IgD-negative memory B cell (primary cell): ENCODE measurements at regions not wholly inside any gene's neighbourhood (a gene's known extent, or its start where the extent isn't known, plus 50 kb on each side); places are given as distances from the start of the nearest gene placed in this dataset.

Source experiments
- H3K27ac Mint-ChIP-seq, 3 donors: one replicate each; pipeline ENCODE4 v1.8.0; 2020 to 2022; ENCODE audit warnings: mild to moderate bottlenecking in 3 of 3, mixed read lengths in 3 of 3, moderate library complexity in 1 of 3
- H3K27me3 Mint-ChIP-seq: one replicate; pipeline ENCODE4 v1.8.0; 2021; ENCODE audit warnings: mixed read lengths
- H3K36me3 Mint-ChIP-seq: one replicate; pipeline ENCODE4 v1.8.0; 2020; ENCODE audit warnings: mild to moderate bottlenecking, mixed read lengths
- H3K4me1 Mint-ChIP-seq, 3 donors: one replicate each; pipeline ENCODE4 v1.8.0; 2020 to 2022; ENCODE audit warnings: mixed read lengths in 3 of 3, mild to moderate bottlenecking in 1 of 3
- H3K4me3 Mint-ChIP-seq, 4 donors: one replicate each; pipeline ENCODE4 v1.8.0; 2020 to 2022; ENCODE audit warnings: mild to moderate bottlenecking in 4 of 4, mixed read lengths in 4 of 4, moderate library complexity in 3 of 4
- H3K9me3 Mint-ChIP-seq, 3 donors: one replicate each; pipeline ENCODE4 v1.8.0; 2020 to 2021; ENCODE audit warnings: mixed read lengths in 3 of 3, mild to moderate bottlenecking in 1 of 3

- H3K4me3 Mint-ChIP-seq, result no peak overlapping the region
- H3K27ac Mint-ChIP-seq, result no peak overlapping the region
- no peaks in the 10 kb centered on the region for H3K27me3 Mint-ChIP-seq
- H3K4me1 Mint-ChIP-seq, result peaks cover 0 to 3% (median 0%) of the 10 kb centered on the region in 3 donors
- H3K36me3 Mint-ChIP-seq, result no peaks in the 10 kb centered on the region
- no peaks in the 10 kb centered on the region for H3K9me3 Mint-ChIP-seq
These were observed 132.1 kb upstream of the SLC30A5 start for GRCh38 chr5:68961762-68962161.

- no peaks in the 10 kb centered on the region for H3K36me3 Mint-ChIP-seq
- H3K27ac Mint-ChIP-seq, result no peak overlapping the region
- H3K27me3 Mint-ChIP-seq, result no peaks in the 10 kb centered on the region
- H3K4me3 Mint-ChIP-seq, result no peak overlapping the region
- H3K4me1 Mint-ChIP-seq, result peaks cover 0 to 3% (median 0%) of the 10 kb centered on the region in 3 donors
- no peaks in the 10 kb centered on the region for H3K9me3 Mint-ChIP-seq
These were observed 130.9 kb upstream of the SLC30A5 start for GRCh38 chr5:68962757-68963484.

GRCh38 chr5:68964679-68965078, 129.1 kb upstream of the SLC30A5 start:
- Mint-ChIP-seq H3K4me1 (peaks cover 0 to 3% (median 0%) of the 10 kb centered on the region in 3 donors), H3K4me3 (no peak overlapping the region), H3K9me3 (no peaks in the 10 kb centered on the region), H3K27ac (no peak overlapping the region), H3K27me3 (peaks cover 5% of the 10 kb centered on the region), H3K36me3 (no peaks in the 10 kb centered on the region)

GRCh38 chr5:68965926-68966325, 127.9 kb upstream of the SLC30A5 start:
- H3K27me3 Mint-ChIP-seq, result peaks cover 10% of the 10 kb centered on the region
- H3K9me3 Mint-ChIP-seq, result no peaks in the 10 kb centered on the region
- peaks cover 0 to 3% (median 0%) of the 10 kb centered on the region in 3 donors for H3K4me1 Mint-ChIP-seq
- no peak overlapping the region for H3K27ac Mint-ChIP-seq
- no peaks in the 10 kb centered on the region for H3K36me3 Mint-ChIP-seq
- H3K4me3 Mint-ChIP-seq, result no peak overlapping the region

GRCh38 chr5:68966596-68966995, 127.2 kb upstream of the SLC30A5 start:
- Mint-ChIP-seq H3K36me3 (no peaks in the 10 kb centered on the region), H3K27me3 (peaks cover 12% of the 10 kb centered on the region), H3K9me3 (no peaks in the 10 kb centered on the region), H3K27ac (no peak overlapping the region), H3K4me1 (peaks cover 0 to 3% (median 0%) of the 10 kb centered on the region in 3 donors), H3K4me3 (no peak overlapping the region)

GRCh38 chr5:68968429-68968828, 125.4 kb upstream of the SLC30A5 start:
- Mint-ChIP-seq H3K27ac (no peak overlapping the region), H3K9me3 (no peaks in the 10 kb centered on the region), H3K36me3 (no peaks in the 10 kb centered on the region), H3K4me3 (no peak overlapping the region), H3K27me3 (peaks cover 18% of the 10 kb centered on the region), H3K4me1 (no peaks in the 10 kb centered on the region)

- no peak overlapping the region for H3K27ac Mint-ChIP-seq
- H3K27me3 Mint-ChIP-seq, result peaks cover 18% of the 10 kb centered on the region
- H3K4me1 Mint-ChIP-seq, result no peaks in the 10 kb centered on the region
- H3K4me3 Mint-ChIP-seq, result no peak overlapping the region
- H3K9me3 Mint-ChIP-seq, result peaks cover 0 to 12% (median 2%) of the 10 kb centered on the region in 3 donors
- no peaks in the 10 kb centered on the region for H3K36me3 Mint-ChIP-seq
These were observed 123.2 kb upstream of the SLC30A5 start for GRCh38 chr5:68970617-68971016.

- peaks cover 15% of the 10 kb centered on the region for H3K27me3 Mint-ChIP-seq
- H3K4me3 Mint-ChIP-seq, result no peak overlapping the region
- H3K9me3 Mint-ChIP-seq, result peaks cover 6 to 28% (median 7%) of the 10 kb centered on the region in 3 donors
- H3K36me3 Mint-ChIP-seq, result peaks cover 2% of the 10 kb centered on the region
- H3K4me1 Mint-ChIP-seq, result no peaks in the 10 kb centered on the region
- no peak overlapping the region for H3K27ac Mint-ChIP-seq
These were observed 120.1 kb upstream of the SLC30A5 start for GRCh38 chr5:68973696-68974095.

- Mint-ChIP-seq H3K36me3 (peaks cover 3% of the 10 kb centered on the region), H3K27me3 (peaks cover 6% of the 10 kb centered on the region), H3K4me3 (no peak overlapping the region)
These were observed 110.8 kb upstream of the SLC30A5 start for GRCh38 chr5:68983043-68983442.

GRCh38 chr5:68983959-68984358, 109.9 kb upstream of the SLC30A5 start:
- H3K36me3 Mint-ChIP-seq, result no peaks in the 10 kb centered on the region
- peaks cover 6% of the 10 kb centered on the region for H3K27me3 Mint-ChIP-seq
- H3K9me3 Mint-ChIP-seq, result peaks cover 0 to 9% (median 4%) of the 10 kb centered on the region in 3 donors
- H3K27ac Mint-ChIP-seq, result no peak overlapping the region
- no peak overlapping the region for H3K4me3 Mint-ChIP-seq
- H3K4me1 Mint-ChIP-seq, result no peaks in the 10 kb centered on the region

More at GRCh38 chr5:68983043-68983442, 110.8 kb upstream of the SLC30A5 start:
- Mint-ChIP-seq H3K9me3 (peaks cover 5 to 12% (median 7%) of the 10 kb centered on the region in 3 donors), H3K27ac (no peak overlapping the region), H3K4me1 (no peaks in the 10 kb centered on the region)

- Mint-ChIP-seq H3K36me3 (peaks cover 4% of the 10 kb centered on the region), H3K27ac (no peak overlapping the region), H3K4me1 (peaks cover 4 to 7% (median 6%) of the 10 kb centered on the region in 3 donors), H3K9me3 (peaks cover 0 to 2% (median 2%) of the 10 kb centered on the region in 3 donors), H3K27me3 (peaks cover 1% of the 10 kb centered on the region), H3K4me3 (no peak overlapping the region)
These were observed 102.3 kb upstream of the SLC30A5 start for GRCh38 chr5:68991279-68992084.

GRCh38 chr5:68994645-68995044, 99.2 kb upstream of the SLC30A5 start:
- Mint-ChIP-seq H3K9me3 (peaks cover 0 to 4% (median 2%) of the 10 kb centered on the region in 3 donors), H3K4me1 (peaks cover 2 to 7% (median 6%) of the 10 kb centered on the region in 3 donors), H3K4me3 (no peak overlapping the region), H3K36me3 (peaks cover 4% of the 10 kb centered on the region), H3K27ac (no peak overlapping the region), H3K27me3 (peaks cover 4% of the 10 kb centered on the region)

- H3K36me3 Mint-ChIP-seq, result peaks cover 4% of the 10 kb centered on the region
- peaks cover 2% of the 10 kb centered on the region for H3K27me3 Mint-ChIP-seq
- H3K4me1 Mint-ChIP-seq, result peaks cover 2 to 7% (median 4%) of the 10 kb centered on the region in 3 donors
- H3K9me3 Mint-ChIP-seq, result peaks cover 0 to 2% (median 0%) of the 10 kb centered on the region in 3 donors
- no peak overlapping the region for H3K27ac Mint-ChIP-seq
- H3K4me3 Mint-ChIP-seq, result no peak overlapping the region
These were observed 97.8 kb upstream of the SLC30A5 start for GRCh38 chr5:68995845-68996545.

GRCh38 chr5:68999181-68999580, 94.6 kb upstream of the SLC30A5 start:
- no peak overlapping the region for H3K27ac Mint-ChIP-seq
- H3K9me3 Mint-ChIP-seq, result peaks cover 0 to 2% (median 0%) of the 10 kb centered on the region in 3 donors
- H3K27me3 Mint-ChIP-seq, result peaks cover 6% of the 10 kb centered on the region
- no peak overlapping the region for H3K4me3 Mint-ChIP-seq
- peaks cover 2 to 7% (median 4%) of the 10 kb centered on the region in 3 donors for H3K4me1 Mint-ChIP-seq
- peaks cover 4% of the 10 kb centered on the region for H3K36me3 Mint-ChIP-seq
